HG03469 (cell line): ENCODE measurements at regions not wholly inside any gene's neighbourhood (a gene's known extent, or its start where the extent isn't known, plus 50 kb on each side); places are given as distances from the start of the nearest gene placed in this dataset.

Experiments used
- ATAC-seq: cut with Tn5 transposase; IDR thresholded peaks from one replicate; pipeline ENCODE4 v1.9.1; 2021; ENCODE audit warnings: mild to moderate bottlenecking, moderate library complexity, moderate number of reproducible peaks; ENCODE audit not compliant: unreplicated experiment

DNA sequence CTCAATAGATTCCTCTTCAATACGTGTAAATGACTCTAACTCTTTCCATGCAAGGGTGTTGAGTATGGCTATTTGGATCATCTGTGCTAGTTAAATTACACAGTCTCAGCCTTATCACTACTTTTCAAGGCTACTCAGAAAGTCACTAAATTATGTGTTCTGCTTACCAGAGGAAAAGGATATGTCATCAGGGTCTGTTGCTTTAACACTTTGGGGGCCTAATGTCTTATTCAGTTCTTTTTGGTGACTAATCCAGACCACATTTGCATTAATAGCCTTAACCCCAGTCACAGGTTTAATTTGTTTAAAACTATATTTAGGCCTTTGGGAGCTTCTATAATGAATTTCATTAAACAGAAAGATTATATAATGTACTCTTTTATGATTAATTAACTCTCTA is 649.3 kb downstream of the RPS29 start:
- no peak for ATAC-seq

DNA sequence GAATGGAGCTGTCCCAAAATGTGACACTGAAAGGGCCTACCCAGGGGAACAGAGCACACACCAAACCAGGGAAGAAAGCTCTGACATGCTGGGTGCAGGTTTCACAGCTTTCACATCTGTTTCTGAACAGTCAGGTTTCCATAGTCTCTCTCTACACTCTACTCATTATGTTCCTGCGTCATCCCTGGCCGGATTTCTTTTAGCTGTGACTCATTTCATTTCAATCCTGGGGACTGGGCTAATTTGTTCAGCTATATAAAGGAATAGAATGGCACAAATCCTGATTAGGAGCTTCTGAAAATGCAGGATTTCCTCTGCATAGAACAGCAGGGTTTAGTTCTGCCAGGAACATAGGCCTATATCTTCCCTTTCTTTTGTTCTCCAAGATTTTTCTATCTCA is 649.8 kb downstream of the RPS29 start:
- ATAC-seq = no peak

DNA sequence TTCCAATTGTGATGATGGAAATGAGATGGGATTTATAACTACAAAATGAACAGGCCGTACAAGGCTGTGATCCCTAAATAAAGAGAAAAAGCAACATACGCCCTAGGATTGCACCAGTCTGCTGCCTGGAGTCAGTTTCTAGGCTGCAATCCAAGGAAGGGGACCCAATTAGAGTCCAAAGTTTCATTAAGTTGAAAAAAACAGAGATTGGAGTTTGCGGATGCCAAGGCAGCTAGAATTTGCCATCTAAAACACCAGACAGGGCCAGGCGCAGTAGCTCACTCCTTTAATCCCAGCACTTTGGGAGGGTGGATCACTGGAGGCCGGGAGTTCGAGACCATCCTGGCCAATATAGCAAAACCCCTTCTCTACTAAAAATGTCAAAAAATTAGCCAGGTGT is 661.0 kb downstream of the RPS29 start:
- ATAC-seq = no peak

DNA sequence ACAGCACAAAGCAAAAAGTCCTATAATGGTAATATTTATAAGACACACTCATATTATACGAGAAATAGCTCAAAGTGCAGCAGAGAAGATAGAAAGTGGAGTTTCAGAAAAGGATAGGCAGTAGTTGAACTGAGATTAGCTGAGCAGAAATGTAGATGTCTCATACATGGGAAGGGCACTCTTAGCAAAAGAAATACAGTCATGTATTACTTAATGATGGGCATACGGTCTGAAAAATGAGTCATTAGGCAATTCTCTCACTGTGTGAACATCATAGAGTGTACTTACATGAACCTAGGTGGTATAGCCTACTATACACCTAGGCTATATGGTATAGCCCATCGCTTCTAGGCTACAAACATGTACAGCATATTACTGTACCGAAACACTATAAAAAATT is 671.3 kb downstream of the RPS29 start:
- ATAC-seq = no peak

DNA sequence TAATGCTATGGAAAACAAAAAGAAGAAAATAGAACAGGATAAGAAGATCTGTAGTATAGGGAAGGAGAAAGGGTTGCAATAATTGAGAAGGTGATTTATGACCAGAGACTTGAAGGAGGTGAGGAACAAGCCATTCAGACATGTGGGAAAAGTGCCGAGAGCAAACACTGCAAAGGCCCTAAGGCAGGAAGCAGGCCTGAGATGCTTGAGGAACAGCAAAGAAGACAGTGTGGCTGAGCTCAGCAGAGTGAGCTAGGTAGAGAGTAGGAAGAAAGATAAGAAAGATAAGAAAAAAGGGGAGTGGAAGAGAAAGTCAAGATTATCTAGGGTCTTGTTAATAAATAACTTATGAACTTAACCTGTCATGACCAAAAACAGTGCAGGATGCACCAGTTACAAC is 671.8 kb downstream of the RPS29 start:
- no peak for ATAC-seq

DNA sequence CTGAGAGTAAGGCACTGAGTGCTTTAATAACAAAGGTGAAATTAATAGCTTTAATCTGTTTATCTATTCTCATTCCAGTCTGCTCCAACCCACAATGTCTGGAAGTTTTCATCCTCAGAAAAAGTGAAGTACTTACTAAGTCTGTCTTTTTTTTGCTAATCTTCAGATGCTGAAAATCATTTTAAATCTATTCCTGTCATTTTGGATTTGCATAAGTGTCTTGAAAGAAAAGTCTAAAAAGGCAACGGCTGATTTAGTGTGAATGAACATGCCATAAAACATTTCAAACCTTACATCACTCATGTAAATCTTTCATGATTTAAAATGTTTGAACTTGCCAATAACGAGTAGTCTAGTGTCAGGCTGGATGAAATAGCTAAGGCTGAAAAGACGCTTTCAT is 685.6 kb downstream of the RPS29 start:
- no peak for ATAC-seq

DNA sequence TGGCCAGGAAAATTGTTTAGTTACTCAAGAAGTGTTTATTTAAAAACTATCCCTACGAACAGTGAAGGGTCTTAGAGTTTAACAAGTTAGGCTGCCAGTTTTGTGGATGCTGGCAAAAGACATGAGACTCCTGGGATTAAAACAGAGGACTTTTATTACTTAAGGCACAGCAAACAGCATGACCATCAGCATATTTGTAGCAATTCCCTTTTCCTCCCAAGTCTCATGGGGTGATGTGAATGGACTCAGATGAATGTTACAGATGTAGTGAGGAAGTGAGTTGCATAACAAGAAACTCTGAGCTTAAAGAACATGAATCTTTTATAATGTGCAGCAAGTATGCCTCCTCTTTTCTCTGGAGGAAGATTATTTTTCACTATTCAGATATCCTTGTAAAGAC is 695.8 kb downstream of the RPS29 start:
- no peak for ATAC-seq

DNA sequence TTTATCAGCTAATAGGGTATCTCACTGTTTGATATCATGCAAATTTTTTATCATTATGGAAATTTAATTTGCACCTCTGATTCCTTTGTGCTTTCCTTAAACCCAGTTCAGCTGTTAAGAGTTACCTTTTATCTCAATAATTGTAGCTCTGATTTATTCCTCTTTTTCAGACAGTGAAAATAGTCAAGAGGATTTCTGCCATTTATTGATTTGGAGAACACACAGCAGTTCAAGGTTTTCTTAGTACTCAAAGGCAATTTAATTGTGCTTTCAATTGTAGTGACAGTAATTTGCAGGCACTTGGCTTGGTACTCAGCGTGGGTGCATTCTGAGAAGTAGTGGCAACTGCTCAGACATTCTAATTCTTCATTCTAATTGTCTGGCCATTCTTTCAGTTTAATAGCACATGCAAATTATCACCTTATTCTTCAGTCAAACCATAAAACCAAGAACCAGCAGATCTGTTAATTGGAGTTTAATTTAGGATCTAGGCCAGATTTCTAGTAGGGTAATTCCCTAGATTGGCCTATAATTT is 709.3 kb downstream of the RPS29 start:
- no peak for ATAC-seq

DNA sequence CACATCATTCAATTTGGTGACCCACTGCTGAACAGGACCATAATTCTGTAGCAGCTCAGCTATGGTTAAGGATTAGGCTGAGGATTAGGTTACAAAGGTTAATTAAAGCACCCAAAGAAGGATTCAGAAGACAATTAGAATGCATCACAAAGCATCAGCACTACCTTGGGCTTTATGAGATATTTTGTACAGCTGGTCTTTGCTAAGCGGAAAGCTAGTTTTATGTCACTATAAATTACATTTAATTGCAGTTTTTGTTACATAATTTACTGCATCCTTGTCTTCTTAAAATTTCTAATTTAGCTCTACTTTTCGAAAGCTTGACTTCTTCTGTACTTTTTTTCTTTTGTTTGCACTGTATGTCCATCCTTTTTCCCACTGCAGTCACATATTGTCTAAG is 711.5 kb downstream of the RPS29 start:
- no peak for ATAC-seq

DNA sequence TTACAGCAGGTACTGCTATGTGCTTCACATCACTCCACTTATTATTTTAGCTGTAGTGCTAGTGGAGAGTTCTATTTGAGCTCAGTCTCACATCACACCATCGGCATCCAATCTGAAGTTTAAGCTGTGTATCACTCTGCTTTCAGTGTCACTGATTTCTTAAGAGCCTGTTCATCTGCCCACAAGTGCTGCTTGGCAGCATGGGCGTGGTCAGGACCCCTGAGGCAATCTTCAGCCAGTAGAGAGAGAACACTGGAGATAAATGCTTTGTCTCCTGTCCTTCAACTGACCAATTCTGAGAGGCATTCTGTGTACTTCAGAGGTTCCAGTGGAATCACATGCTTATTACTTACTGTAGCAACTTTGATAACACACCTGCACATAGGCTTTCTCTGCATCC is 728.8 kb downstream of the RPS29 start:
- no peak for ATAC-seq

DNA sequence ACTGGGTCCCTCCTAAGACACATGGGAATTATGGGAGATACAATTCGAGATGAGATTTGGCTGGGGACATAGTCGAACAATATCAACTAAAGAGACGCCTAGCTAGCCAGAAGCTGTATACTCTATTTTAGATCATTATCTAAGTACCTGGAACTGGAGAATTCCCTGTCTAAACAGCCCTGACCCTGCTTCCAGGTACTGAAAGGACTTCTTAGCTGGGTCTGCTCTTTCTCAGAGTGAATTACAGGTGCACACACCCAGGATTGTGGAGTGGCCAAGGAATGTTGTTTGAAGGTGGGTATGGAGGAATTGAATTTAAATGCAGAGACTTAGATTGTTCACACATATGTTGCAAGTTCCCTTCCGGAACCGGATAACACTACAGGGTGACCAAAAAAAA is 733.0 kb downstream of the RPS29 start:
- ATAC-seq = no peak

DNA sequence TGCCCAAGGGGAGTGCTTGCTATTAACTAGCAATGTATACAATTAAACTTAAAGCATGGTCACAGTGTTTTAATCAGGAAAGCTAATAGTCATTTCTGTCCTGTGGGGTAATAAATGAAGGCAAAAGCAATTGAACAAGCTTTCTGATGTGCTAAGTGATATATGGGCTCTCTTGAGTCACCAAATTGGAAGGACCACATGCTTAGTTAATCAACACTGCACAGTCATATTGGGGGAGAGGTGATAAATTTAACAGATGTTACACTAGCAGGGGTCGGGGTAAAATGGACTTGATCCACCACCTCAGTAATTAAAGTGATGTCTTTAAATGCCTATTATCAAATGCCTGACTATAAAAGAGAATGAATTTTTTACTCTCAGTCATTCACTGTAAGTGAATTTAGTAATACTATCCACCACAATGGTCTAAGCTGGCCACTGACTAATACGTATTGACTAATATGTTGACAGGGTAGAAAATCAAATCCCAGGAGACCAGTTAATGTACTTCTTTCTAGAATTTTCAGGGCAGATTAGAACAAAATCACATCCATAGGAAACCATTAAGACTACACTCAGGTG is 736.3 kb downstream of the RPS29 start:
- ATAC-seq = no peak

DNA sequence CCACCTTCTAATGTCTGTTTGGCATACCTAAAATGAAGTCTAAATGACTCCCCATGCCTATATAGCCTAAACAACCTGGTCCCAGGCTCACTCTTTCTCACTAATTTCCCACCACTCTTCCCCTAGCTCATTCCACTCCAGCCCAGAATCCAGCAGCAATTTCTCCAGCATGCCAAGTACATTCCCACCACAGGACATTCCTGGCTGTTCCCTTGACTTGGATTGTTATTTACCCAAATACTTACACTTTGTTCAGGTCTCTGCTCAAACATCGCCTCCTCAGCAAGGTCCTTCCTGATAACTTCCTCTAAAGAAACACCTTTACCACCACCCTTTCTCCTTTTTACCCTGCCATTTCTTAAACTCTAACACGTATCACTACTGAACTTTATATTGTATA is 743.4 kb downstream of the RPS29 start:
- ATAC-seq = no peak

DNA sequence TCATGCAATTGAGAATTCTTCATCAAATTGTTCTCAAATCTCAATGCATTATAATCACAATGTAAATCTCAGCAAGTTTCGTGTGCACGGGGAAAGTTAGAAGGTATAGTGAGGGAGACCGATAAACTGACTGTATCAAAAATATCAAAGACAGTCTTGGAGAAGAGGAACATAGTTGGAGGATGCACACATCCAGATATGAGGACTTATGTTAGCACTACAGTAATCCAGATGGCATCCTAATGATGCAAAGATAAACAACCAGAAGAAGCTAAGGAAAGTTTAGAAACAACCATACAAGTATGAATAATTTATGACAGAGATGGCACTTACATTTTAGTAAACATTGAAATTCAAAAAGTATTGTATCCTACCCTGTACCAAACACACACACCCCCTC is 760.1 kb downstream of the RPS29 start:
- ATAC-seq = no peak

DNA sequence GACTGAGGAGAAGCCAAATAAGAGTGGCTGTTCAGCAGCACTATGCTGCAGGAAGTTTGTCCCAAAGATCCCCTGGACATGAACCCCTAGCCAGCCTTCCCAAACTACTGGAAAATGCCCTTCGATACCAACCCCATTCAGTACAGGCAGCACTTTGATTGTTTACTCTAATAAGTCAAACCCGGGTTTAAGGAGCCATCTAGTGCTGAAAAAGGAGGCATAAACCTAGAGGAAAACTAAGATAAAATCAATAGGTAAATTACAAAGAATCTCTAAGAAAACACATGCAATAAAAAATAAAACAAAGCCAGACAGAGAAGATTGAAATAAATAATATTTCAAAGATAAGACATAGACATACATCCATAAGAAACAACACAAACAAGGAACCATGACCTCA is 771.6 kb downstream of the RPS29 start:
- no peak for ATAC-seq

DNA sequence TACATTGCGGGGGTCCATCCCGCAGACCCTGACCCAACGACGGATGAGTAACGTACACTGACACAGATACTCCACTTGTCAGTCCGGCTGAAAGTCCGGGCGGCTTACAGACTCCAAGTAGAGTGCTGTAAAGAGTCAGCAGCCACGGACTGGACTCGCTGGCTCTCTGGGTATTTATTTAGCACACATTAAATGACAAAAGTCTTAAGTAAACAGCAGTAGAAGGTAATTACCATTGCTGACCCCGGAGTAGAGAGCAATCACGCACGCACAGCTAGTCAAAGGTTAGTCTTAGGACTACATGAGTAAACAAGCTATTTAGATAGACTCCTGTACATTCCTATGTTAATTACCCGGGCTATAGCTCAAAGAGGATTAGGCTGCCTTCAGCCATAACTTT is 780.9 kb downstream of the RPS29 start:
- no peak for ATAC-seq

DNA sequence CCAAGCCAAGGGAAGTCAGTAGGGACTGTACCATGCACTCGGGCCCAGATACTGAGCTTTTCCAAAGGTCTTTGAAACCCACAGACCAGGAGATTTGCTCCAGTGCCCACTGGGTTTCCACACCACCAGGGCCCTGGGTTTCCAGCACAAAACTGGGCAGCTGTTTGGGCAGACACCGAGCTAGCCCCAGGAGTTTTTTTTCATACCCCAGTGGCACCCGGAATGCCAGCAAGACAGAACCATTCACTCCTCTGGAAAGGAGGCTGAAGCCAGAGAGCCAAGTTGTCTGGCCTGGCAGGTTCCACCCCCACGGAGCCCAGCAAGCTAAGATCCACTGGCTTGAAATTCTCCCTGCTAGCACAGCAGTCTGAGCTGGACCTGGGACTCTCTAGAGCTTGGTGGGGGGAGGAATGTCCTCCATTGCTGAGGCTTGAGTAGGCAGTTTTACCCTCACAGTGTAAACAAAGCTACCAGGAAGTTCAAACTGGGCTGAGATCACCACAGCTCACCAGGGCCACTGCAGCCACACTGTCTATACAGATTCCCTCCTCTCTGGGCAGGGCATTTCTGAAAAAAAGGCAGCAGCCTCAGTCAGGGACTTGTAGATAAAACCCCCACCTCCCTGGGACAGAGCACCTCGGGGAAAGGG is 793.7 kb downstream of the RPS29 start:
- no peak for ATAC-seq

DNA sequence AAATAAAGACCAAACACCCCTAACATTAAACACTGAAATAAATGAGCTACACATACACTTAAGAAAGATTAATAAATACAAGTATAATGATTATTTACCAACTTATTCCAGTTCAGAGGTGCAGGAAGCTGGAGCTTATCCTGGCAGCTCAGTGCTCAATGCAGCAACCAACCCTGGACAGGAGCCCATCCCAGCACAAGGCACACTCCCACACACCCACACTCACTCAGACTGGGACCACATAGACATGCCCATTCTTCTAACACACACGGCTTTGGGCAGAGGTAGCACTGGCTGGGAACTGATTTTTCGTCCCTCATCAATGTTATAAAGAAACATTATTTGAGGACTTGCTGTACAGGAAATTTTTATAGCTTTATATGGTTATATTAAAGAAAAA is 797.4 kb downstream of the RPS29 start:
- no peak for ATAC-seq

DNA sequence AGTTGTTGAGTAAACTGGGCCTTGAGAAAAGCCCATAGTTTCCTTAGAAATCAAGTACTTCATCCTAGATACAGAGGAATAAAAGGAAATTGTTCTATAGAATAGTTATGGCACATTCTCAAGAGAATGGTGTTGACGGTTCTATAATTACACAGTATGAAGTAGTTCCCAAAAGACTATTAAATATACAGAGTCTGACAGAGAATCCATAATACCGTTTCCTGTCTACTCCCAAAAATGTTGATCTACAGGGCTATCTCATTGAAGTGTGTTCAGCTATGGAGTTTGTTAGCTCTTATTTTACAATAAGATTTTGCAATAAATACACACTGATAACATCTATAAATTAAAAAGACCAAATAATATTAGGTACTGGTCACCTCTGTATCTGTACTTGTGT is 799.7 kb downstream of the RPS29 start:
- no peak for ATAC-seq

DNA sequence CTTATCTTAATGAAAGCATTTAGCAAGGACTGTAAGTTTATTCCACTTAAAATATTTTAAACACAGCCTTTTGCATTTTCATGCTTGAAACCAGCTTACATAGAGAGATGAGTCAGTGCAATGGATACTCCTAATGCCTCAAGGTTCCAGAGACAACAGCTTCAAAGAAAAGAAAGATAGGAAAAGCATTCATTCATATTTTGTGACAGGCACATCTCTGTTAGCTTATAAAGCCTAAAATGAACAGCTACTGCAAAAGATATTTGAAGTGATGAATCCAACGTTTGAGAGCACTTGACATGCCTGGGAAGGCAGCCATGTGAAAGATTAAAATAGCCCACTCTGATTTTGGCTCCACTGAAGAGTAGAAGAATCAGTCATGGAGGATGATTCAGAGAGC is 814.5 kb downstream of the RPS29 start:
- no peak for ATAC-seq

DNA sequence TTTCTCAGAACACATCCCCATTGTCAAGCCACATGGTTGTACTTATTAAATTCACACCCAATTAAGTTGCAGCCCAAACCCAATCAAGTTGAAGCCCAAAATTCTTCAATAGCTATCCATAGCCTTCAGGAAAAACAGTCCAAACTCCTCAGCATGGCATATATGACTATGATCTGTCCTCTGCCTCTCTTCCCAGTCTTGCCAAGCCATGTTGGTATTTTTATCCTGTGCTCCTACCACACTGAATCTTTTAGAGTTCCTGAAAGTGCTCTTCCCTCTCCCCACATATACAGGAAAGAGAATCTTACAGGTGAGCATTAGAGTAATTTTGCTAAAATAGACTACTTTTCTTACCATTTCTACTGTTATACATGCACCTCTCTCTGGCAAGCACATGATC is 834.9 kb downstream of the RPS29 start:
- ATAC-seq = no peak

DNA sequence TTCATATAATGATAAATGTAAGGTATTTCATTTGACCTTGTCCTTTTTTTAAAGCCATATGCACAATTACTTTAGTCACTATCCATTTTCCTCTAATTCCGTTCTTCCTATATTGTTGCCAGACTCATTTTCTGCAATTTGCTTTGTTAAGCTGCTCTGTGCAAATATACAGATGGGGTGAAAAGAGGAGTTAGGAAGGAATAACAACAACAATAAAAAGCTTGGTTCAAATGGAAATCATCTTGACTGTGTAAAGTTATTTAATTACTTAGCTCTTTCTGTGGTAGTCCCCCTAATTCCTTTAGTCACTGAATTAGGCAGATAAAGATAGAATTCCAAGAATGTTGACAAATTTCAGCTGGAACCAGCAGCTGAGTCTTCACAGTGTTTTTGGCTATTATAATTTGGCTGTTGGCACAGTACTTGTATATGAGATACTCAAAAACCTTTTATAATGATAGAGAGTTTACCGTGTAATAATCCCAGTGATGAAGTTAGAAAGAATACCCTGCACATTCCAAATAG is 838.0 kb downstream of the RPS29 start:
- ATAC-seq = no peak
